WTC11 (cell line): ENCODE measurements at regions not wholly inside any gene's neighbourhood (a gene's known extent, or its start where the extent isn't known, plus 50 kb on each side); places are given as distances from the start of the nearest gene placed in this dataset.

Experiments used
- CREB1 ChIP-seq: sonication (generic); formaldehyde crosslinking; IDR thresholded peaks from 2 replicates; pipeline ENCODE4 v1.8.0; 2023; ENCODE audit warnings: mild to moderate bottlenecking, missing genetic modification reagents
- CTCF ChIP-seq: fragments of 200-600 bp; IDR thresholded peaks from 2 replicates; pipeline ENCODE4 v1.8.0; 2022; ENCODE audit warnings: antibody characterized with exemption
- NR3C1 ChIP-seq: sonication (generic); formaldehyde crosslinking; conservative IDR thresholded peaks from 2 replicates; pipeline ENCODE4 v1.8.1; 2023; ENCODE audit warnings: low read depth, mild to moderate bottlenecking, missing genetic modification reagents
- RELA ChIP-seq: sonication (generic); formaldehyde crosslinking; IDR thresholded peaks from 2 replicates; pipeline ENCODE4 v1.8.1; 2022; ENCODE audit warnings: missing genetic modification reagents, mild to moderate bottlenecking, borderline replicate concordance
- SP1 ChIP-seq: sonication (generic); formaldehyde crosslinking; conservative IDR thresholded peaks from 2 replicates; pipeline ENCODE4 v1.8.1; 2022; ENCODE audit warnings: missing genetic modification reagents
- STAT6 ChIP-seq: sonication (generic); formaldehyde crosslinking; conservative IDR thresholded peaks from 2 replicates; pipeline ENCODE4 v1.8.1; 2023; ENCODE audit warnings: mild to moderate bottlenecking, low read depth, missing genetic modification reagents, moderate library complexity
- TEAD1 ChIP-seq: sonication (generic); formaldehyde crosslinking; IDR thresholded peaks from 2 replicates; pipeline ENCODE4 v1.8.0; 2022; ENCODE audit warnings: mild to moderate bottlenecking, missing genetic modification reagents
- ZNF232 ChIP-seq: sonication (generic); formaldehyde crosslinking; IDR thresholded peaks from 2 replicates; pipeline ENCODE4 v1.8.0; 2022; ENCODE audit warnings: mild to moderate bottlenecking, missing genetic modification reagents
- ZNF671 ChIP-seq: fragments of 250-450 bp; sonication (Bioruptor Pico); IDR thresholded peaks from 2 replicates; pipeline ENCODE4 v1.8.0; 2021; ENCODE audit warnings: mild to moderate bottlenecking
- TF ChIP-seq, protein P1 (sequence below): sonication (generic); formaldehyde crosslinking; IDR thresholded peaks from 2 replicates; pipeline ENCODE4 v1.8.1; 2022; ENCODE audit warnings: low read depth, missing genetic modification reagents, borderline replicate concordance
- TF ChIP-seq, protein P2 (sequence below): sonication (generic); formaldehyde crosslinking; IDR thresholded peaks from 2 replicates; pipeline ENCODE4 v1.8.1; 2023; ENCODE audit warnings: mild to moderate bottlenecking, missing genetic modification reagents, moderate library complexity
- TF ChIP-seq, protein P3 (sequence below): sonication (generic); formaldehyde crosslinking; IDR thresholded peaks from 2 replicates; pipeline ENCODE4 v1.8.0; 2022; ENCODE audit warnings: missing genetic modification reagents

- TF ChIP-seq, protein P1, sequence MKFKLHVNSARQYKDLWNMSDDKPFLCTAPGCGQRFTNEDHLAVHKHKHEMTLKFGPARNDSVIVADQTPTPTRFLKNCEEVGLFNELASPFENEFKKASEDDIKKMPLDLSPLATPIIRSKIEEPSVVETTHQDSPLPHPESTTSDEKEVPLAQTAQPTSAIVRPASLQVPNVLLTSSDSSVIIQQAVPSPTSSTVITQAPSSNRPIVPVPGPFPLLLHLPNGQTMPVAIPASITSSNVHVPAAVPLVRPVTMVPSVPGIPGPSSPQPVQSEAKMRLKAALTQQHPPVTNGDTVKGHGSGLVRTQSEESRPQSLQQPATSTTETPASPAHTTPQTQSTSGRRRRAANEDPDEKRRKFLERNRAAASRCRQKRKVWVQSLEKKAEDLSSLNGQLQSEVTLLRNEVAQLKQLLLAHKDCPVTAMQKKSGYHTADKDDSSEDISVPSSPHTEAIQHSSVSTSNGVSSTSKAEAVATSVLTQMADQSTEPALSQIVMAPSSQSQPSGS (CRISPR knock-in tag), result no peak
- no peak for TF ChIP-seq CTCF
- TF ChIP-seq TEAD1 (CRISPR knock-in tag), result no peak
- TF ChIP-seq CREB1 (CRISPR knock-in tag), result no peak
- TF ChIP-seq ZNF232 (CRISPR knock-in tag), result no peak
- TF ChIP-seq STAT6 (CRISPR knock-in tag), result no peak
- no peak for TF ChIP-seq RELA (CRISPR knock-in tag)
- TF ChIP-seq ZNF671 (CRISPR knock-in tag), result no peak
- TF ChIP-seq, protein P2, sequence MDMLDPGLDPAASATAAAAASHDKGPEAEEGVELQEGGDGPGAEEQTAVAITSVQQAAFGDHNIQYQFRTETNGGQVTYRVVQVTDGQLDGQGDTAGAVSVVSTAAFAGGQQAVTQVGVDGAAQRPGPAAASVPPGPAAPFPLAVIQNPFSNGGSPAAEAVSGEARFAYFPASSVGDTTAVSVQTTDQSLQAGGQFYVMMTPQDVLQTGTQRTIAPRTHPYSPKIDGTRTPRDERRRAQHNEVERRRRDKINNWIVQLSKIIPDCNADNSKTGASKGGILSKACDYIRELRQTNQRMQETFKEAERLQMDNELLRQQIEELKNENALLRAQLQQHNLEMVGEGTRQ (CRISPR knock-in tag), result no peak
- TF ChIP-seq SP1 (CRISPR knock-in tag), result no peak
- no peak for TF ChIP-seq NR3C1
- TF ChIP-seq, protein P3, sequence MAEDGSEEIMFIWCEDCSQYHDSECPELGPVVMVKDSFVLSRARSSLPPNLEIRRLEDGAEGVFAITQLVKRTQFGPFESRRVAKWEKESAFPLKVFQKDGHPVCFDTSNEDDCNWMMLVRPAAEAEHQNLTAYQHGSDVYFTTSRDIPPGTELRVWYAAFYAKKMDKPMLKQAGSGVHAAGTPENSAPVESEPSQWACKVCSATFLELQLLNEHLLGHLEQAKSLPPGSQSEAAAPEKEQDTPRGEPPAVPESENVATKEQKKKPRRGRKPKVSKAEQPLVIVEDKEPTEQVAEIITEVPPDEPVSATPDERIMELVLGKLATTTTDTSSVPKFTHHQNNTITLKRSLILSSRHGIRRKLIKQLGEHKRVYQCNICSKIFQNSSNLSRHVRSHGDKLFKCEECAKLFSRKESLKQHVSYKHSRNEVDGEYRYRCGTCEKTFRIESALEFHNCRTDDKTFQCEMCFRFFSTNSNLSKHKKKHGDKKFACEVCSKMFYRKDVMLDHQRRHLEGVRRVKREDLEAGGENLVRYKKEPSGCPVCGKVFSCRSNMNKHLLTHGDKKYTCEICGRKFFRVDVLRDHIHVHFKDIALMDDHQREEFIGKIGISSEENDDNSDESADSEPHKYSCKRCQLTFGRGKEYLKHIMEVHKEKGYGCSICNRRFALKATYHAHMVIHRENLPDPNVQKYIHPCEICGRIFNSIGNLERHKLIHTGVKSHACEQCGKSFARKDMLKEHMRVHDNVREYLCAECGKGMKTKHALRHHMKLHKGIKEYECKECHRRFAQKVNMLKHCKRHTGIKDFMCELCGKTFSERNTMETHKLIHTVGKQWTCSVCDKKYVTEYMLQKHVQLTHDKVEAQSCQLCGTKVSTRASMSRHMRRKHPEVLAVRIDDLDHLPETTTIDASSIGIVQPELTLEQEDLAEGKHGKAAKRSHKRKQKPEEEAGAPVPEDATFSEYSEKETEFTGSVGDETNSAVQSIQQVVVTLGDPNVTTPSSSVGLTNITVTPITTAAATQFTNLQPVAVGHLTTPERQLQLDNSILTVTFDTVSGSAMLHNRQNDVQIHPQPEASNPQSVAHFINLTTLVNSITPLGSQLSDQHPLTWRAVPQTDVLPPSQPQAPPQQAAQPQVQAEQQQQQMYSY (CRISPR knock-in tag), result no peak
These were observed 816.6 kb downstream of the GLUD2 start for GRCh38 chrX:121863976-121864375.
